ENCODE measurements at regions not wholly inside any gene's neighbourhood (a gene's known extent, or its start where the extent isn't known, plus 50 kb on each side); places are given as distances from the start of the nearest gene placed in this dataset.

DNA sequence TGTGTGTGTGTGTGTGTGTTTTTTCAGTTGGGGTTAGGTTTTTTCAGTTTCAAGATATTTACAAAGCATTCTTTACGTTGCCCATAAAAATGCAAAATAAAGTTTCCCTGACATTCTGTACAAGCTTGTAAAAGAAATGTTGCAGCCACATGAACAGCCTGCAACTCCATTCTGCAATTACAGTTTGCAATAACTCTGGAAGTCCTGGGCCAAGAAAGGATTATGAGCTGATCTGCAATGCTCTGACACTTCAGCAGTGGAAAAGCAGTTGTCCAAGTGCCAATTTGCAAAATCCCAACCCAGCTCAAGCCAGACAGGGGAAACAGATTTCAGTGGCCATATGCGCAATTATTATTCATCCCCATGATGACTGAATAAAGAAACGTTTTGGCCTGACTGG lies 322.1 kb downstream of the MEX3B start:
- TF ChIP-seq, protein P1, sequence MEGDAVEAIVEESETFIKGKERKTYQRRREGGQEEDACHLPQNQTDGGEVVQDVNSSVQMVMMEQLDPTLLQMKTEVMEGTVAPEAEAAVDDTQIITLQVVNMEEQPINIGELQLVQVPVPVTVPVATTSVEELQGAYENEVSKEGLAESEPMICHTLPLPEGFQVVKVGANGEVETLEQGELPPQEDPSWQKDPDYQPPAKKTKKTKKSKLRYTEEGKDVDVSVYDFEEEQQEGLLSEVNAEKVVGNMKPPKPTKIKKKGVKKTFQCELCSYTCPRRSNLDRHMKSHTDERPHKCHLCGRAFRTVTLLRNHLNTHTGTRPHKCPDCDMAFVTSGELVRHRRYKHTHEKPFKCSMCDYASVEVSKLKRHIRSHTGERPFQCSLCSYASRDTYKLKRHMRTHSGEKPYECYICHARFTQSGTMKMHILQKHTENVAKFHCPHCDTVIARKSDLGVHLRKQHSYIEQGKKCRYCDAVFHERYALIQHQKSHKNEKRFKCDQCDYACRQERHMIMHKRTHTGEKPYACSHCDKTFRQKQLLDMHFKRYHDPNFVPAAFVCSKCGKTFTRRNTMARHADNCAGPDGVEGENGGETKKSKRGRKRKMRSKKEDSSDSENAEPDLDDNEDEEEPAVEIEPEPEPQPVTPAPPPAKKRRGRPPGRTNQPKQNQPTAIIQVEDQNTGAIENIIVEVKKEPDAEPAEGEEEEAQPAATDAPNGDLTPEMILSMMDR (IDR thresholded peaks at IDR 0.05) = no peak
- TF ChIP-seq POLR2A (IDR thresholded peaks at IDR 0.05) = no peak

Data from breast epithelium (tissue), 3 donors.